HT-29 (cell line): ENCODE measurements at regions not wholly inside any gene's neighbourhood (a gene's known extent, or its start where the extent isn't known, plus 50 kb on each side); places are given as distances from the start of the nearest gene placed in this dataset.

ENCODE experiments used
- DNase-seq: peaks from one replicate; pipeline ENCODE4 v3.0.0-alpha.2; 2015; ENCODE audit warnings: low spot score

DNA sequence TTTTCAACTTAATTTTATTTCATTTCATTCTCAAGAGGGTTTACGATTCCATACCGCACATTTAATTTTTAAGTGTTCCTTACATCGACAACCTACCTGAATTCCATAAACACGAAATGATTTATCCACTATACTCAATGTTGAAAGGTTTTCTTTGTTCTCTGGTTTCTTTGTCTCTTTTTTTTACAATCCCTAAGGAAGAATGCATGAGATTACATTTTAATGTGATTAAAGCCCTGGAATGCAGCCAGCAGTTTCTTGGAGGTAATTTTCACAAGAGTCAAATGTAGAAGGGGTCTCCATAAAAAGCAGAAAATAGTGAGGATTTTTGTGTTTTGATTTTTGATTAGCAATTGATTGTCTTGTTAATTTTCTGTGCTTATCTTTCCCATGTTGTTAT, 59.2 kb upstream of the ADCY1 start:
- no peak for DNase-seq

GRCh38 chr7:45515346-45515745, 58.8 kb upstream of the ADCY1 start:
- DNase-seq = no peak
